ENCODE measurements at regions not wholly inside any gene's neighbourhood (a gene's known extent, or its start where the extent isn't known, plus 50 kb on each side); places are given as distances from the start of the nearest gene placed in this dataset.

DNA sequence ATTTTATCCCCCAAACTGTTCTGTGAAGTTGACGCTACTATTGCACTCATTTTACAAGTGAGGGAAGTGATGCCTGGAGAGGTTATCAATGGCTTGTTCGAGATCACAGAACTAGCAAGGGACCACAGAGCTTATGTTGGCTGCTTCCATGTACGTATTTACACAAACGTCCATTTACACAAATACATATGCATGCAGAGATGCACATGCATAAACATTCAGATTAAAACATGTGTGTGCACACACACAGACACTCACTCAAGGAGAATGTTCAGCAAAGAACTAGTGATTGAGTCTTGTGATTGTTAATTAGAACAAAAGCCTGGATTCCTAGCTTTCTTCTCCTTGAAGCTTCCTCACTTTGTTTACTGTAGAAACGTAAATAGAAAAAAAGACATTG is 321.5 kb upstream of the CHD6 start:
- no peak overlapping the region for H3K27ac ChIP-seq
- intact Hi-C loops (cut with DNase I): no loop called here
- no peaks in the 10 kb centered on the region for H3K27me3 ChIP-seq
- no peaks in the 10 kb centered on the region for H3K36me3 ChIP-seq
- H3K4me1 ChIP-seq: no peaks in the 10 kb centered on the region
- H3K4me3 ChIP-seq: no peak overlapping the region
- 55 to 73% methylated on average over 5 of the region's 5 CpGs for WGBS, 2 donors
- TF ChIP-seq POLR2AphosphoS5 (IDR thresholded peaks at IDR 0.05) (no peak), POLR2A (IDR thresholded peaks at IDR 0.05) (no peak), EP300 (IDR thresholded peaks at IDR 0.05) (no peak)
- TF ChIP-seq, protein P1, sequence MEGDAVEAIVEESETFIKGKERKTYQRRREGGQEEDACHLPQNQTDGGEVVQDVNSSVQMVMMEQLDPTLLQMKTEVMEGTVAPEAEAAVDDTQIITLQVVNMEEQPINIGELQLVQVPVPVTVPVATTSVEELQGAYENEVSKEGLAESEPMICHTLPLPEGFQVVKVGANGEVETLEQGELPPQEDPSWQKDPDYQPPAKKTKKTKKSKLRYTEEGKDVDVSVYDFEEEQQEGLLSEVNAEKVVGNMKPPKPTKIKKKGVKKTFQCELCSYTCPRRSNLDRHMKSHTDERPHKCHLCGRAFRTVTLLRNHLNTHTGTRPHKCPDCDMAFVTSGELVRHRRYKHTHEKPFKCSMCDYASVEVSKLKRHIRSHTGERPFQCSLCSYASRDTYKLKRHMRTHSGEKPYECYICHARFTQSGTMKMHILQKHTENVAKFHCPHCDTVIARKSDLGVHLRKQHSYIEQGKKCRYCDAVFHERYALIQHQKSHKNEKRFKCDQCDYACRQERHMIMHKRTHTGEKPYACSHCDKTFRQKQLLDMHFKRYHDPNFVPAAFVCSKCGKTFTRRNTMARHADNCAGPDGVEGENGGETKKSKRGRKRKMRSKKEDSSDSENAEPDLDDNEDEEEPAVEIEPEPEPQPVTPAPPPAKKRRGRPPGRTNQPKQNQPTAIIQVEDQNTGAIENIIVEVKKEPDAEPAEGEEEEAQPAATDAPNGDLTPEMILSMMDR (IDR thresholded peaks at IDR 0.05): no peak
- no peak for DNase-seq
- no peaks in the 10 kb centered on the region for H3K9me3 ChIP-seq

GRCh38 chr20:41938353-41938752 is 320.2 kb upstream of the CHD6 start:
- no peaks in the 10 kb centered on the region for H3K36me3 ChIP-seq
- no peak for TF ChIP-seq POLR2A (IDR thresholded peaks at IDR 0.05)
- TF ChIP-seq, protein P1 (IDR thresholded peaks at IDR 0.05): no peak
- TF ChIP-seq POLR2AphosphoS5 (IDR thresholded peaks at IDR 0.05): no peak
- TF ChIP-seq EP300 (IDR thresholded peaks at IDR 0.05): no peak
- H3K4me1 ChIP-seq: no peaks in the 10 kb centered on the region
- 35 to 49% methylated on average over 2 of the region's 2 CpGs for WGBS, 2 donors
- intact Hi-C loops (cut with DNase I): no loop called here
- DNase-seq: no peak
- H3K9me3 ChIP-seq: no peaks in the 10 kb centered on the region
- H3K27me3 ChIP-seq: no peaks in the 10 kb centered on the region
- no peak overlapping the region for H3K27ac ChIP-seq
- H3K4me3 ChIP-seq: no peak overlapping the region

DNA sequence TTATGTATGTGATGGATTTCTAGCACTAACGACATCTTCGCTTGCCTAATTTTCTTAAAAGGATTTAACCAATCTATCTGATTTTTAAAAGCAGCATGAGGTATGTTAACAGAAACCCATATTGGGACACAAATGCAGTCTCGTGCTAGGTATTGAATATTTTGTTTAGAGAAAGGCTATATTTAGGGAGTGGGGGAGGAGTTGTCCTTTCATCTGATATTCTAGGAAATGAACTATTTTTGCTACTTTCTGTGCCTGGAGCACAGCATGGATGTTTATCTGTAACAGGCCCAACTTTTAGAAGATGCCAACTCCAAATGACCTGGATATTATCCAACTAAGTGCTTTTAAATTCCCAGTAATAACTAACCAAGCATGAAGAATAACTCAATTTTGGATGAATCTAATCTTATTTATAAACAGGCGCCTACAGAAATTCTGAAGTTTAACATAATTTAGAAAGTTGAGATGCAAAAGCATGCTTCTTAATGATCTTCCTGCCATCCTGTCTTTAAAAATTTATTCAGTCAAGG is 317.1 kb upstream of the CHD6 start:
- Histone ChIP-seq H3K4me1 (no peaks in the 10 kb centered on the region), H3K27ac (no peak overlapping the region), H3K9me3 (no peaks in the 10 kb centered on the region), H3K4me3 (no peak overlapping the region), H3K36me3 (no peaks in the 10 kb centered on the region), H3K27me3 (no peaks in the 10 kb centered on the region)
- intact Hi-C loops (cut with DNase I): no loop called here
- DNase-seq: no peak
- 45 to 77% methylated on average over 4 of the region's 4 CpGs for WGBS, 2 donors
- TF ChIP-seq POLR2A (IDR thresholded peaks at IDR 0.05) (no peak), EP300 (IDR thresholded peaks at IDR 0.05) (no peak), POLR2AphosphoS5 (IDR thresholded peaks at IDR 0.05) (no peak)
- TF ChIP-seq, protein P1 (IDR thresholded peaks at IDR 0.05): no peak

DNA sequence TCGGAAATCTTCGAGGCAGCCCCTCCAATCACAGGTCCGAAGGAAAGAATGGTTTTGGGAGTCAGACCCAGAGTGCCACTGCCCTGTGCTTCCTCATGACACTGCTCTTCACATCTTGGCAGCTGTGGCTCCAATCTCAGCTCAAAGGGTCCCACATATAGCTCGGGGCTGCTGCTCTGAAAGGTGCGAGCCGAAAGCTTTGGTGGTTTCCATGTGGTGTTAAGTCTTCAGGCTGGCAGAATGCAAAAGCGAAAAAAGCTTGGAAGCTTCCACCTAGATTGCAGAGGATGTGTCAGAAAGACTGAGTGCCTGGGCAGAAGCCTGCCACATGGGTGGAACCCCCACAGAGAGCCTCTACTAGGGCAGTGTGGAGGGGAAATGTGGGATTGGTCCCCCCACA is 314.3 kb upstream of the CHD6 start:
- Histone ChIP-seq H3K9me3 (no peaks in the 10 kb centered on the region), H3K4me1 (no peaks in the 10 kb centered on the region), H3K27ac (no peak overlapping the region), H3K36me3 (no peaks in the 10 kb centered on the region), H3K27me3 (no peaks in the 10 kb centered on the region), H3K4me3 (no peak overlapping the region)
- intact Hi-C loops (cut with DNase I): no loop called here
- DNase-seq: no peak
- TF ChIP-seq POLR2A (IDR thresholded peaks at IDR 0.05): no peak
- no peak for TF ChIP-seq EP300 (IDR thresholded peaks at IDR 0.05)
- 78 to 89% methylated on average over 7 of the region's 7 CpGs for WGBS, 2 donors

GRCh38 chr20:41927655-41928054 is 309.5 kb upstream of the CHD6 start:
- Histone ChIP-seq H3K9me3 (no peaks in the 10 kb centered on the region), H3K27me3 (peaks cover 0 to 4% (median 0%) of the 10 kb centered on the region in 3 donors), H3K4me3 (no peak overlapping the region), H3K27ac (no peak overlapping the region), H3K4me1 (no peaks in the 10 kb centered on the region), H3K36me3 (no peaks in the 10 kb centered on the region)
- DNase-seq: no peak
- intact Hi-C loops (cut with DNase I): no loop called here
- TF ChIP-seq POLR2A (IDR thresholded peaks at IDR 0.05): no peak
- TF ChIP-seq POLR2AphosphoS5 (IDR thresholded peaks at IDR 0.05): no peak
- TF ChIP-seq EP300 (IDR thresholded peaks at IDR 0.05): no peak
- TF ChIP-seq, protein P1 (IDR thresholded peaks at IDR 0.05): no peak
- 55 to 88% methylated on average over 2 of the region's 2 CpGs for WGBS, 2 donors
